NCI-H2196 (cell line): ENCODE measurements at regions not wholly inside any gene's neighbourhood (a gene's known extent, or its start where the extent isn't known, plus 50 kb on each side); places are given as distances from the start of the nearest gene placed in this dataset.
"Not testable (repeated sequence)": the region's sequence is repeated elsewhere in the genome, so short reads cannot be mapped to it uniquely, and the experiment has no call there.

Experiments used
- DNase-seq: peaks from one replicate; lab custom pipeline; 2025; ENCODE audit not compliant: unreplicated experiment; lab: John Stamatoyannopoulos, UW

GRCh38 chr17:36842963-36843558, 94.2 kb upstream of the LHX1 start:
- DNase-seq = no peak

GRCh38 chr17:36844013-36844412, 93.3 kb upstream of the LHX1 start:
- no peak for DNase-seq

- DNase-seq = no peak
These were observed 92.7 kb upstream of the LHX1 start for GRCh38 chr17:36844601-36845000.

DNA sequence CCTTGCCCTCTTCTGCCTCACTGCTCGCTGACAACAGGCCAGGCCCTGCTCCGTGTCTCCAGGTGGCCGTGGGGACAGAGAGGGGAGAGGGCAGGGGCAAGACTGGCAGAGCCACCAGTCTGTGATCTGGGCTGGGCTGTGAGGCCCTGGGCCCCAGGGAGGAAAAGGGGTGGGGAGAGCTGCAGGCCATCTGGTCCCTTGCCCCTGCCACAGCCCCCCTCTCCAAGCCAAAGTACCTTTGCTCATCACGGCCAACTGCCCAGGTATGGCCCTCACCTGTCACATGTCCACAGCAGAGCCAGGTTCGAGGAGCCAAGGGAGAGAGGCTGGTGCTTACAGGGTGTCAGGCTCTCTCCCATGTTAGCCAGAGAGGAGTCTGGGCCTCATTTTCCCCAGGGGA, 91.4 kb upstream of the LHX1 start:
- no peak for DNase-seq

DNA sequence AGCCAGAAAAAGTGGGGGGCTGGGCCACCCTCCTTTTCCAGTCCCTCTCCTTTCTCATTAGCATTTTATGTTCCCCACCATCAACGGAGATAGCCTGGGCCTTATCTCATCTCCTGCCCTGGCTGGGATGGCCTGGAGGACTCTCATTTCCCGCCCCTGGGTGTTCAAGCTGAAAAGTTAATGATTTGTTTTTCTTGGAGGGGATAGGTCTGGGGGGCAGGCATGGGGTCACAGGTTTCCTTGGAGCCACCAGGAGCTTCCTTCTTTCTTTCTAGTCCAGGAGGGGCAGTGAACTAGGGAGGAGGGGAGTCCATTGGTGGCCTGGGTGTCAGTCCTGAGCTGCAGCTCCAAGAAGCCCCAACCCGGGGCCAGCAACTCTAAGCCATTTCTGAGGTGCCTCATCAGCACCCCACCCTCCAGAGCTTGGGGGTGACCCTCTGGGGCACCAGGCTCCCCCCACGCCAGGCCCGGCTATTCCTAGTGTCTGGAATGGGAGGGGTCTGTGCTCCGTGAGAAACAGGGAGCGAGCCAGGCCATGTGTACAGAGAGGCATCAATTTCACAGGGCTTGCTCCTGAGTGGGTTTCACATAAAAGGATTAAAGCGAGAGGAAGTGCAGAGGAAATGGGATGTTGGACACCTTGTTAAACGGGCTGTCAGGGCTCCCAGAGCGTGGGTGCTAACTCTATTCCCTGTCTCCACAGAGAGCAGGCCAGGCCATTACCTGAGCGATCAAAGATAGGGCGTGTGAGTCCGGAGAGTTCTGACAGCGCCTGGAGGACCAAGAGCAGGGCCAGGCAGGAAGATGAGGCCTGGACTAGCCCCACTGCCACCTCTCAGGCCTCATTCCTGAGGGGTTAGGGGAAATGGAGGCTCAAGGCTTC, 90.6 kb upstream of the LHX1 start:
- DNase-seq = no peak

DNA sequence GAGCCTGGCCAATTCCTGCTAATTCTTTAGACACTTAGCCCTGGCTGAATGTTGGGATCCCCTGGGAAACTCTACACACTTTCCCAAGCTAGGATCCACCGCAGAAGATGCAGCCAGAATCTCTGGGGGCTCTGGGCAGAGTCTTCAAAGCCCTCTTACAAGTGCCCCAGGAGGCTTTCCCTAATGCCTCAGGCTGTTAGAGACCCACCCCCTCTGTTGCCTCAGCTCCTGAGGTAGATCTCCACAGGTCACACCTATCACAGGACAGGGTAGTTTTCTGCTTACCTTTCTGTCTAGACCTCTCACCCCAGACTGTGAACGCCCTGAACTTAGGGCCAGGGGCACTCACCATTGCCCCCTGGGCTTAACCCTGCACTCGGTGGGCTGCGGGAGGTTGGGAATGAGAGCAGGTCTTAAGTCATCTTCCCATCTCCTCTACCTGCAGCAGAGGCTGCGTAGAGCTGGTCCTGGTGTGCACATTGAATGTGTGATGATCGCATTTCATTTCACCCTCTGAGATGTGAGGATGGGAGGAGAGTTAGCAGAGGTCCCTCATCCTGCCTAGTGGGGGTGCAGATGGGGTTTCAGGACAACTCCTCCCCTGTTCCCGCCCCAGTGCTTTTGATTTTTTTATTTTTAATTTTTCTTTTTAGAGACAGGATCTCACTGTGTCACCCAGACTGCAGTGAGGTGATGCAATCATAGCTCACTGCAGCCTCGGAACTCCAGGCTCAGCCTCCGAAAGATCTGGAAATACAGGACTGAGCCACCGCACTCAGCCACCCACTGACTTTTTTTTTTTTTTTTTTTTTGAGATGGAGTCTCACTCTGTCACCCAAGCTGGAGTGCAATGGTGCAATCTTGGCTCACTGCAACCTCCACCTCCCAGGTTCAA, 89.0 kb upstream of the LHX1 start:
- no peak for DNase-seq

- DNase-seq = not testable (repeated sequence)
These were observed 88.3 kb upstream of the LHX1 start for GRCh38 chr17:36849020-36849419.

DNA sequence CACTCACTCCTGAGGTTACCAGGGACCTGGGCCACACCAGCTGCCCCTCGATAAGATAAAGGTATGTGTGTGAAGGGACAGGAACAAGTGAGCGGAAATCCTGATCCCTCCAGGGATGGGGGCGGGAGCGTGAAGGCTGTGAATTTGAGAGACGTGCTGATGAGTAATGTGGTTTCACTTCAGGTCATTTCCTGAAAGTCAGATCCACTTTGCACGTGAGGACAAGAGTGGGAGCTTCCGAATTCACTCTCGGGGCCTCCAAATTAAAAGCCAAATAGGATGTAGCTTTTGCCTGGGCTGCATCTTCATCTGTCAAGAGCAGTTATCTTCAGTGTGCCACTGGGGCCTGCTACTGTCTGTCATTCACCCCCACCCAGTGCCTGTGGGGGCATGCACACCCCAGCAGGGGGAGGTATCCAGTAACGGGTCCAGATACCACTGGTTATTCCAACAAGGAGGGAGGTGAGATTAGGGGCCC, 87.4 kb upstream of the LHX1 start:
- DNase-seq = no peak

DNA sequence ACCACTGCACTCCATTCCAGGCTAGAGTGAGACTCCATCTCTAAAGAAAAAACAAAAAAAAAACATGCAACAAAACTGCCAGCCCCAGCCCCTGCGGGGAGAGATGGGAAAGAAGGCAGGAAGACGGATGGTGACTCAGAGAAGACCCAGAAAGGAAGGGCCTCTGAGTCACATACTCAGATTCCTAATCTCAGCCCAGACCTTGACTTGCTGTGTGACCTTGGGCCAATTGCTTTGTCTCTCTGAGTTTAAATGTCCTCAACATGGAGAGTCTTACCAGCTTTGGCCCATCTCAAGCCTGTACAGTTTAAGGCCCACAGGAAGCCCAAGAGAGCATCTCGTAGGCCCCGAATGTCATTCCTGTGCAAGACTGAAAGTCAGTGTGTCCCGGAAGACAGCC, 86.5 kb upstream of the LHX1 start:
- no peak for DNase-seq

DNA sequence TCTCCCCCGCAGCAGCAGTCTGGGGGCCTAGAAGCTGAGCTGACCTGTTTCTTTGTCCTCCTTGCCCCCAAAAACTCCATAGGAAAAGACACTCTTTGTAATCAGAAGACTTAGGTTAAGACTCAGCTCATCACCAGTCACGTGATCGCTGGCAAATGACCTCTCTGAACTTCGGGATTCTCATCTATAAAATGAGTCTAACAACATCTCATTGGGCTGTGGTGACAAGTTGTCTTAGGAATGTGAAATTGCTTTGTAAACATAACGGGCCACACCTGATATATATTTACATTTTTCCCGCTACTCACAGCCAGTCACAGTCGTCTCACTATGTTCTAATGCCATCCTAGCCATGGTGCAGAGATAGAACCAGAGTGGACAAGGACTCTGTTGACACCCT, 86.0 kb upstream of the LHX1 start:
- no peak for DNase-seq

DNA sequence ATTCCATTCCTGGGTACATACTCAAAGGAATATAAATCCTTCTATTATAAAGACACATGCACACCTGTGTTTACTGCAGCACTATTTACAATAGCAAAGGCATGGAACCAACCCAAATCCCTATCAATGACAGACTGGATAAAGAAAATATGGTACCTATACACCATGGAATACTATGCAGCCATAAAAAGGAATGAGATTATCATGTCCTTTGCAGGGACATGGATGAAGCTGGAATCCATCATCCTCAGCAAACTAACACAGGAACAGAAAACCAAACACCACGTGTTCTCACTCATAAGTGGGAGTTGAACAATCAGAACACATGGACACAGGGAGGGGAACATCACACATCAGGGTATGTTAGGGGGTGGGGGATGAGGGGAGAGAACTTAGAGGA, 84.8 kb upstream of the LHX1 start:
- DNase-seq = not testable (repeated sequence)

- DNase-seq = no peak
These were observed 82.3 kb upstream of the LHX1 start for GRCh38 chr17:36854982-36855381.

DNA sequence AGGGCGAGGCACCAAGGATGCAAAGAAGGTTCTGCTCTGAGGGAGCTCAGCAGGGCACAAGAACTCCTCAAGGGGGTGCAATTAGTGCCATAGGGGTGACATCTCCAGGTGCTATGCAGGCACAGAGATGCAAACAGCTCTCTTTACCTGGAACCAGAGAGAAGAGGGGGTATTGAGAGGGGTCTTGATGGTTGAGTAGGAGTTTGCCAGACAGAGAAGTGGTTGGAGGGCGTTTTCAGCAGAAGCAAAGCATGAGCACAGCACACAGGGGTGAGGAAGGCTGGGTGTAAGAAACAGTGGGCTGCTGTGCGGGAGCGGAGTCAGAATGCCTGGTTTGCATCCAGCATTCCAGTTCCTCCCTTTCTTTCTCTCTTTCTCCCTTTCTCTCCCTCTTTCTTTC, 81.8 kb upstream of the LHX1 start:
- DNase-seq = no peak

DNA sequence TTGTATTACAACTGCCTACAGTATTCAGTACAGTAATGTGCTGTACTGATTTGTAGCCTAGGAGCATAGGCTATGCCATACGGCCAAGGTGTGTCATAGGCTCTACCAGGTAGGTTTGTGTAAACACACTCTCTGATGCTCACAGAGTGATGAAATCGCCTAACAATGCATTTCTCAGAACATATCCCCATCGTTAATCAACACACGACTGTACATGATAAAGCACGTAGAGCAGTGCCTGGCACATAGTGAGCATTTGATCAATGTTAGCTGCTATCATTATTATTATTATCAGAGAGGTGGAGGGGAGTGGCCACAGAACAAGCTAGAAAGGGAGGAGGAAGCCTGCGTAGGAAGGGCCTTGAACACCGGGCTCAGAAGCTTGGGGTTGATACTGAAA, 81.1 kb upstream of the LHX1 start:
- no peak for DNase-seq

DNA sequence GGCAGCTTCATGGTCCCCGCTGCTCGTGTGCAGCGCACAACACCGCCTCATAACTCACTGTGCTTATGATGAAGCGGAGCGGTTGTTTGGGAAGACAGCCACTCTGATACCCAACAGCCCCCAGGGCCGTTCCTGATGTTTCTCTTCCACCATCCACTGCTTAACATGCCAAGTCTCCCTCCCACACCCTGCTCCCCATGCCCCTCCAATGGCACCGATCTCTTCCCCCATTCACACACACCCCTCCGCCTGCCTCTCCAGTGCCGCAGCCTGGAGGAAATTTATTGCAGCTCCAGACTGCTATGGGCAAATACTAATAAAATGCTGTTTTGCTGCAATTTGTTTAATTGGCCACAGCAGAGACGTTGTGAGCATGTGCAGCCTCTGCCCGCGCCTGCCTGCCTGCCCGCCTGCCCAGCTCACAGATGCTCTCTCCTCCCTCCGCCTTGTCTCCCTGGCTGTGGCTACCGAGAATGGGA, 80.3 kb upstream of the LHX1 start:
- DNase-seq = no peak

DNA sequence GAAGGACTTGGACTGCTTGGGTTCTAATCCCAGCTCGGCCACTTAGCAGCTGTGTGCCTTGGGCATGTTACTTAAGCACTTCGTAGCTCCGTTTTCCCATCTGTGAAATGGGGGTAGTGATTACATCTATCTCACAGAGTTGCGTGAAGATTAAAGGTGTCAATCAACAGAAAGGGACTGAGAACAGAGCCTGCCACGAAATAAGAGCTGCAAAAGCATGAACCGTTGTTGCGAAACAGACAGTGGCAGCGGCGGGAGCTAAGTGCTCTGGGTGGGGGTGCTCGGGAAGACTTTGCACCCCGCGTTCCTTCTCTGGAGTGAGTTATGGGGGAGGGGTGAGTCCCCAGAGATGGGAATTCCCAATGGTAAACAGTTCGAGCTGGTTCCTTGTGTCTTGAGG, 79.6 kb upstream of the LHX1 start:
- no peak for DNase-seq

GRCh38 chr17:36858119-36859002, 78.9 kb upstream of the LHX1 start:
- DNase-seq = no peak

DNA sequence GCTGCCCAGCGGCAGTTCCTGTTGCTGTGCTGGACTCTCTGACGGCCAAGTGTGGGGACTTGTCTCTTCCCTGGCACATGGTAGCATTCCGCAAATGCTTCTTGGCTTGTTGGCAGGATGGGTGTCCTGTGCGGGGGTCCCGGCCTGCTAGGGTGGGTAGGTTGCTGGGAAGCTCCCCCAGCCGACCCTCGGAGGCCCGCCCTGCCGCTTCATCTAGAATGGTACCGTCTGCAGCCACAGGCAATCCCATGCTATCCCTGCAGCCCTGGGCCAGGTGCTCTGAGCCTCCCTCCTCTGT, 78.3 kb upstream of the LHX1 start:
- no peak for DNase-seq

- DNase-seq = no peak
These were observed 77.6 kb upstream of the LHX1 start for GRCh38 chr17:36859706-36860105.

DNA sequence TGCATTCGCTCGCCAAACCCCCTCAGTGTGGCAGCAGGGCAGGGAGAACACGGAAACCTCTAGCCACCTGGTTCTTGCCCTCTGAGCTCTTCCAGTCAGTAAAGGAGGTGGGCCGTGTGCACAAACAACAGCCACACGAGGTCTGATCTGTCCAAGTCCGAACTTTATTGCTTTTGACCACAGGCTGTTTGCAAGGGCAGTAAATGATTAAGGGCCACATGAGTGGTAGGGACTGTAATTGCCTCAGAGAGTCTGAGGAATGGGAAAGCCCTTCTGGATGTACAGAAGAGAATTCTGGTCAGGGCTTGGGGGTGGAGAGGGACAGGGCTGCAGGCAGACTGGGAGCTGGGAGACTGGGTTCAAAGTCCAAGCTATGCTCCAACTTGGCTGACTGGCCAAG, 75.7 kb upstream of the LHX1 start:
- no peak for DNase-seq
